NCI-H510A (cell line): ENCODE measurements at regions not wholly inside any gene's neighbourhood (a gene's known extent, or its start where the extent isn't known, plus 50 kb on each side); places are given as distances from the start of the nearest gene placed in this dataset.

Source experiments
- DNase-seq: peaks from one replicate; lab custom pipeline; 2025; lab: John Stamatoyannopoulos, UW

DNA sequence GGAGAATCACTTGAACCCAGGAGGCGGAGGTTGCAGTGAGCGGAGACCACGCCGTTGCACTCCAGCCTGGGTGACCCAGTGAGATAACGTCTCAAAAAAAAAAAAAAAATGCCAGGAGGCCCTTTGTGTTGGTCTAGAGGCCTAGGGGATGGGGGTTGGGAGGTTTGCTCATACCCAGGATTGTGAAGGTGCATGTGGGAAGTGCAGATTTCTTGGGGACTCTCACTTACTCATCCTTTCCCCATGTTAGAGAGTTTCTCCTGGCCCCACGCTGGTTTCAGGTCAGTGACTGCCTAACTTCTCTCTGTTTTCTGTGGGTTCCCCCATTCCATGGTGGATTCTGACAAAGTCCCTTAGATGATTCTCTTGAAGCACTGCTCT lies 471.5 kb upstream of the CNTNAP2 start:
- DNase-seq, result no peak

DNA sequence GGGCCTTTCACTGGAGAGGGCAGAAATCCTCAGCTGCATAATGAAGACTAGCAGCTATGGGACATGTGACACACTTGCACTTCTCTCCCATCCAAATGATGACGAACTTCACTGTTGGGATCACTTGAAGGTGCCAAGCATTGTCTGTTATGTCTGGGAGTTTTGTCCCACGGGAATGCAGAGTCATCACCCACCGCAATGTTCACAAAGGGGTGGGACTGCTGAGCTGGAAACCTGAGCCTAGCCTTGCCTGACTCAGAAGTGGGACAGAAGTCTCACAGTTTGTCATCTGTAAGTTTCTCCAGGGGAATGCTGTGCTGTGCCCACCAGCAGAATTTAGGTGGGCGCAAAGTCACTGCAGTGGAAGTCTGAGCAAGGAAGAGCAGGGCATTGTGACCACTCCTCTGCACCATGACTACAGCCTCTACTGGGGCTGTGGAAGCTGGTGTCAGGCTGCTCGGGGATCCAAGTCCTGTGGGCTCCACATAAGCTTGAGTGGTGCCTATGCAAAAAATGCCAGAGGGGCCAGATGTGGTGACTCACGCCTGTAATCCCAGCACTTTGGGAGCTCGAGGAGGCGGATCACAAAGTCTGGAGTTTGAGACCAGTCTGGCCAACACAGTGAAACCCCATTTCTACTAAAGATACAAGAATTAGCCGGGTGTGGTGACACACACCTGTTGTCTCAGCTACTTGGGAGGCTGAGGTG lies 472.0 kb upstream of the CNTNAP2 start:
- no peak for DNase-seq

DNA sequence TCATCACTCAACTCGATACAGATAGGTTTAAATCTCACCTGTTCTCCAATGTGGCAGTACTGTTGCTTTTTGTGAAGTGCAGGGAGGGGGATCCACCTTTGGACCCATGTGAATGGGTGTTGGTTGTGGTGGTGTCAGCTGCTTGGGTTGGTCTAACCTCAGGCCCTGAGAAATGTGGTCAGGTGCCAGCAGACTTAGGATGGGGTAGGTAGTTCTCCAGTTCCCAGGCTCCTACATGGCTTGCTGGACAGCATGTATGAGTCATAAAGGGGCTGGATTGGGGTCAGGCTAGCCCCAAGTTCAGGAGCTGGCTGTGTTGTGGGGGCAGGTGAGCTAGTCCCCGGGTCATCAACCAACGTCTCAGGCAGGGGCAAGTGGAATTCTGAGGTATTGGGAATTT lies 472.6 kb upstream of the CNTNAP2 start:
- no peak for DNase-seq

DNA sequence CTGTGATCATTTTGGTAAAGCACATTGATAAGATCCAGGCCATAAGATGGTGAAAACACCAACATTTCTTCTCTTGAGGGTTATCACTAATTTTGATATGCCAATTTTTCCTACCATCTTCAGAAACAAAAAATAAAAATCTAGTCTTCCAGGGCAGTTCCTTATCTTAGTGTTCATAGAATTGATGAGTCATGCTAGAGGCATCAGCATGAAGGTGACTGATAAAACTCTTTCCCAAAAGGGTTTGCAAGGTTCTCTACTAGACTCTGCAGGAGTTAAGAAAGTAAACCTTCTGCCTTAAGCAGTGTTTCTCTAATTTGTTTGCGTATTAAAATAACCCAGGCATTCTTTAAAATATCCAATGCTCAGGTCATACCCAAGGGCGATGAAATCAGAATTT lies 483.1 kb upstream of the CNTNAP2 start:
- no peak for DNase-seq

DNA sequence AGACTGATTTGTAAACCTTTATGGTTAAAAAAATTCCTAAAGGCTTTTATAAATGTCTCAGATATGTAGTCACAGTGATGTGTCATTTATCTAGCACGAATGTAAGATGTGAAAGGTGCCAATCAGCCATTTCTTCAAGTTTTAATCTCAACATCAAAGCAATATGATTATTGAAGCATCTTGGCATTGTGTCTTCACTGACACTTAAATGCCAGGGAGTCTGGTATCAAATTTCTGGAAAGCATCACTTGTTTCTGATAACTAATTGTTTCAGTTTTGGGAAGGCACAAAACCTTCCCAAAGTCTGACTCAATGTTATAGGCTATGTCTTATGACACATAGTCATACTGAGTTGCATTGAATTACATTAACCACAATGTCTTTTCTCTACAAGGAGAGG lies 492.0 kb upstream of the CNTNAP2 start:
- no peak for DNase-seq

DNA sequence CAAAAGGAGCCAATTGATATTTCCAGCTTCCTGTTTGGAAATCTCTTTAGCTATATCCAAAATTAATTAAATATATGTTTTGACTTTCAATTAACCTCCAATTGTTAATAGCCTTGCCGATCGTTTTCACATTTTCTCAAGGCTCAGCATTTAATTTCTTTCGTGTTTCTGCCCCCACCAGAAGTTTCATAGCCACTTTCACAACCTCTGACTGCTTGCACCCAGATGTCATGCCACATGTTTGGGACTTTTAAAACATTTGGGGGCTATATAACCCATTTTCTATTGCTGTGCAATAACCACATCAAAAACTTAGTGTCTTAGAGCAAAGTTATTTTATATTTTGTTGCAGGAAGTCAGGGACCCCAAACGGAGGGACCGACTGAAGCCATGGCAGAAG lies 510.6 kb upstream of the CNTNAP2 start:
- no peak for DNase-seq

DNA sequence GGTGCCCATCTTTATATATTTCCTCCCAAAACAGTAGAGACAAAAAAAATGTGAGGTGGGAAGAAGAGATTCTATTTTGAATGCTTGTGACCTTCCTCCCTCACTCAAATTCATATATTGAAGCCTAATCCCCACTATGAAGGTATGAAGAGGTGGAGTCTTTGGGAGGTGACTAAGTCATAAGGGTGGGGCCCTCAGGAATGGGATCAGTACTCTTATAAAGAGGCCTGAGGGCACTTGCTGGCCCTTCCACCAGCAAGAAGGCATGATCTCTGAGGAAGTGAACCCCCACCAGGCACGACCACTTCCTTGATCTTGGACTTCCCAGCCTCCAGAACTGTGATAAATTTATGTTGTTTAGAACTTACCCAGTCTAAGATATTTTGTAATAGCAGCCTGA lies 517.2 kb upstream of the CNTNAP2 start:
- DNase-seq, result no peak

DNA sequence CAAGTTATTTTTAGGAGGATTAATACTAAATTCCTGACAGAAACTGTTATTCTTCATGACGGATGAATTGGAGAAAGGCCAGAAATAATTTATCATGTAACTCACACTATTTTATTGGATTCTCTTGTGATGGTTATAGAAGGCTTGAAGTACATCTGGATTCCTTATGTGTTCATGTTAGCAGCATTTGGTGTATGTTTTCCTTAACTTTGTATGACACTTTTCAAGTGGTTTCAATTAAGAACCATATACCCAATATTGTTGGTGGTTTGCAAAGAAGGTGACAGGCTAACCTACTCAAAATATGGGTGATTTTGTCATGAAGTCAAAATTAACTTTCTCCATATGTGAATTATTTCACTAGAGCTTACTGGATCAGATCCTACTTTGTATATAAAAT lies 532.2 kb upstream of the CNTNAP2 start:
- DNase-seq, result no peak

DNA sequence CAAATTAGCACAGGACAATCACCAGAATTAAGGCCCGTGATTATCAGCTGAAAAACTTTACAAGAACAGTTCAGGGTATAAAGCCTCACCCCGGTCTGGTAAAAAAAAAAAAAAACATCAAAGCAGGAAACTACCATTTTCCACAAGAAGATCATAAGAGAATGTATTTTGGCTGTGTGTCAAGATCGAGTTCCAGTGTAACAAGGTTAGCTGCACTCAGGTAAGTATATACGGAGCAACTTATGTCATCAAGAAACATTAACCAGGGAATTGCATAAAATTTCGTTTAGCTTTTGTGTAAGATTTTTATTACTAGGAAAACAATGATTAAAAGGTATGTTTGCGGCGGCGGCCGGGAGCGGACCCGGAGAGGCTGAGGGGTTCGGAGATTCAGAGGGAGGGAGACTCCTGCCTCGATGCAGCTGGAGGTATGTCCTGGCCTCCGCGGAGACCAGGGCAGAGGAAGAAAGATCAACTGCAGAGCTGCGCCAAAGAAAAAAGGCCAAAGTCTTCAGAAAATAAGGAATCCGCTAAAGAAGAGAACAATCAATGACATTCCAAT lies 533.8 kb upstream of the CNTNAP2 start:
- DNase-seq, result no peak

DNA sequence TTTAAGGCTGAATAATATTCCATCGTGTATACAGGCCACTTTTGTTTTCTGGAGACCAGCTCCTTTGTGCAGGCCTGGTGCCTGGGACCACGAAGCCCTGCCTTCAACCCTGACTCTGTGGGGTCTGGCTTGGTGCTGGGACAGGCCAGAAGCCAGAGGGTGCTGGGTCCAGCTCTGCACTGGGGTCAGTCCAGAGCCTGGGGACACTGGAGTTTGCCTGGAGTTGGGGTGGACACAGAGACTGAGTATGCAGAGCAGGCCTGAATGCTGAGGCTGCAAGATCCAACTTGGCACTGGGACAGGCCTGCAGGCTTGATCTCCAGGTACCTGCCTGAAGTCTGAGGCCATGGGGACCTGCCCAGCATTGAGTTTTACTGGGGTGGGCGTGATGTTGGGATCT lies 558.8 kb upstream of the CNTNAP2 start:
- DNase-seq, result no peak

DNA sequence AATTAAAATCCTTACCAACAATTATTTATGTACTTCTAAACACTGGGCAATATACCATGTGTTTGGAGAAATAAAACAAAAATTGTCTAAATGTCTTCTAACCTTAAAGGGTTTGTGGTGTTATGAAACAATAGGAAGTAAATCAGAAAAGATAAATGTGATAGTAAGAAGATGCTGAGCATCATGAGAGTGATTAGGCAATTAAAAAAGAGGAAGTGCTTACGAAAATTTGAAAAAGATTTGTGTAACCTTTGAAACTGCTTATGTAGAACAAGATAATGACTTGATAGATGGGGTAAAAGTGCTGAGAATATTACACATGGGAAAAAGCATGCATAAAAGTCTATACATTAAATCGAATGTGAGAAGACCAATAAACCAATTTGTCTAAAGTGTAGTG lies 573.4 kb upstream of the CNTNAP2 start:
- DNase-seq, result no peak

DNA sequence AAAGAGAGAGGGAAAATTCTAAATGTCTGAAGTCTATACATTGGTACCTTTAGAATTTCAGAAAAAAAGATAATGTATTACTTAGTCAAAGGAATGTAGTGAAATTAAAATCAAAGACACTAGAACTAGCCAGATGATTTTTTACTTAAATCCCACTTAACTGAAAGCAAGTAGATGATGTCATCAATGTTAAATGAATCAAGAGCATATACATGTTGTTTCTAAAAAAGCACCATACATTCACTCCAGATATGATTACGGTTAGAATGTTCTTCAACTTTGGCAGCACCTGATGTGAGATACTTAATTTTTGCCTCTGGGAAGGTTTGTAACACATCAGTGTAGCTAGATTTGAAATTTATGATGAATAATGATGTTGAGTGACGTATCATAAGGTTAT lies 576.7 kb upstream of the CNTNAP2 start:
- DNase-seq, result no peak

DNA sequence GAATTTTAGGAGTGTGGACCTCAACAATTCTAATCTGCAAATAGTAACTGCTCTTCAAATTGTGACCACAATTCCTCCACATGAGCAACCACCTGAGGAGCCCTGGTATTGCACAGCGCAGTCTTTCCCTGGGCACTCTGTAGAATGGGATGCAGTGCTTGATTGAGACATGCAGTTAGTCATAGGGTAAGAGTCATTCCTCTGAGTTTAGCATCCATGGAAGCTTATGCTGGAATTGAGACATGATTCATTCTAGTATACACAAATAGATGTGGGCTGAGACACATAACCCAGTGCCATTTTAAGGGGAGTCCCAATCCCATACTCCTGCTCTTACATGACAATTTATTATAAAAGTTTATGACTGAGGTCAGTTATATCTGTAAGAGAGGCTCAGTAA lies 582.3 kb upstream of the CNTNAP2 start:
- DNase-seq, result no peak

DNA sequence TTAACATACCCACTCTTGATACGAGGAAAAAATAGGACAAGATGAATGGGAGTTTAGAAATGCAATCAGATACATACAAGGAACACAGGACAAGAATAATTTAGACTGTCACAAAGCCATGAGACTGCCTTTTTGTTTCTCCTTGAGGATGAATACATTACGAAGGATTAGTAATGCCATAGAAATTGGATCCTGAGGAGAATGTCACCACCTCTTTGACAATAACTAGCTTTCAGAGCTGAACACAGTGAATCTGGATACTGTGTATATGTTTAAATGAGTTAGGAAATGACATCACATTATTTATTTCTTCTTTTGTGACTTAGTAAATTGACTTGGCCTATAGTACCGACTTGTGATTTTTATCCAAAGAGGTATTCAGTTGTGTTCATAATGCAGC lies 596.3 kb upstream of the CNTNAP2 start:
- DNase-seq, result no peak

DNA sequence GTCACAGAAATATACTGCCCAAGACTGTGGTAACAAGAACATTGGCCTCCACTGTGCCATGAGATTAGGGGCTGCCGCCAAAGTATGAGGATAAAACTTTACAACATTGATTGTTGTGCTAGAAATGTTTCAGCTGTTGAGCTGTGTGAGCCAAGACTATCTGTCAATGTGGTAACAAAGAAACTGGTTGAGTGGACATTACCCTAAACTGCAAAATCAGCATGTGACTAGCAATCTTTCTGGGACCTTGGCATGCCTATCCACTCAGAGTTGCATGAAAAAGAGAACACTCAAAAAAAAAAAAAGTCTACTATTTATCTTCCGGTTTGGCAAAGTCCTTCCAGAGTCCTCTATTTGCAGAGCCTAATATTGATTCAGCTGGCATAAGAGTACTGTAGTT lies 605.6 kb upstream of the CNTNAP2 start:
- DNase-seq, result no peak

DNA sequence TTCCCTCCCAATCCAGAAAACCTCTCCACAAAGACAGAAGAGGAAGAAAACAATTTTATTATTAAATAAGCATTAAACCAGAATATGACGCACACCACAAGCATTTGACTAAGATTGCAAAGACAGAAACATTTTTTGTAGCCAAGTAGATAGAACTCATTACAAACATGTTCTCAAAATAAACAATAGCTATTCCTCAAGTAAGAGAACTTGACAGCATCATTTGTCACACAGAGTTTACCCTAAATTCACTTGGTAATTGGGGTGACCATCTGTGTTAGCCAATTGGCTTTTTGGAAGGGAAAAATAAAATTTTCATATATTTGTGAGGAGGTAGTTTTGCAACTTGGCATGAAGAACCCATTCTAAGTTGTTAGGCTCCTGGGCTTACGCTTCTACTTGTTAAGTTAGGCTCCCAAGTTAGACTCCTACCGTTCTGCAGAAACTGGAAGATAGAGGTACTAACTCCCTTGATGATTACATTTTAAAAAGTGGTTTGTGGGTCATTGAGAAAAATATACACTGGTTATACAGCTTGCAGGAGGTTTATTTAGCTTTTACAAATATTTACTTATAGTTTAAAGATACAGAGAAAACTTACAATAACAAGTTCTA lies 618.6 kb upstream of the CNTNAP2 start:
- DNase-seq, result no peak

DNA sequence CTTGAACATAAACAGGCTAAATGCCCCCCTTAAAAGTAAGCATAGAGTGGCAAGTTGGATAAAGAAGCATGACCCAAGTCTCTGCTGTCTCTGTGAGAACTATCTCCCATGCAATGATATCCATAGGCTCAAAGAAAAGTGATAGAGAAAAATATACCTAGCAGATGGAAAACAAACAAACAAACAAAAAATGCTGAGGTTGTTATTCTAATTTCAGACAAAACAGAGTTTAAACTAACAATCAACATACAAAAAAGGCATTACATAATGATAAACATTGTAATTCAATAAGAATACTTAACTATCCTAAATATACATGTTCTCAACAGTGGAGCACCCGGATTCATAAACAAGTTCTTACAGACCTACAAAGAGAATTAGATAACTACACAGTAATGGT lies 626.2 kb upstream of the CNTNAP2 start:
- no peak for DNase-seq

DNA sequence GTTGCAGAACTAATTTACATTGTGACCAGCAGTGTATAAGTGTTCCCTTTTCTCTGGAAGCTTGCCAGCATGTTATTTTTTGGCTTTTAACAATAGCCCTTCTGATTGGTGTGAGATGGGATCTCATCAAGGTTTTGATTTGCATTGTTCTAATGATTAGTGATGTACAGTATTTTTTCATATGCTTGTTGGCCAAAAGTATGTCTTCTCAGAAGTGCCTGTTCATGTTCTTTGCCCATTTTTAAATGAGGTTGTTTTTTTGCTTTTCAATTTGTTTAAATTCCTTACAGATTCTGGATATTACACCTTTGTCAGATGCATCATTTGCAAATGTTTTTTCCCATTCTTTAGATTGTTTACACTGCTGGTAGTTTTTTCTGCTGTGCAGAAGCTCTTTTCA lies 627.0 kb upstream of the CNTNAP2 start:
- no peak for DNase-seq

DNA sequence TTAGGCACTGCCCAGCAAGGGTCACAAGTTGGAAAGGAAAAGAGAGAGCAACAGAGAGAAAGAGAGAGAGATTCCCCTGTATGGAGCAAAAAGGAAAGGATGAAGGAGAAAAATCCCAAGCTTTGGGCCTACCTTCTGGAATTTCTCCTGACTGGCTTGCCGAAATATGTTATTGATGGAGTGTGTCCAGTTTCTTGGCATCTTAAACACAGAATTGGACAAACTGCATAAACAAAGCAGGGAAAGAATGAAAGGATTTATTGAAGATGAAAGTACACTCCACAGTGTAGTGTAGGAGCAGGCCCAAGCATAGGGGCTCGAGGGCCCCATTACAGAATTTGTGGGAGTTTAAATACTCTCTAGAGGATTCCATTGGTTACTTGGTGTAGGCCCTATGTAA lies 627.8 kb upstream of the CNTNAP2 start:
- DNase-seq, result no peak

DNA sequence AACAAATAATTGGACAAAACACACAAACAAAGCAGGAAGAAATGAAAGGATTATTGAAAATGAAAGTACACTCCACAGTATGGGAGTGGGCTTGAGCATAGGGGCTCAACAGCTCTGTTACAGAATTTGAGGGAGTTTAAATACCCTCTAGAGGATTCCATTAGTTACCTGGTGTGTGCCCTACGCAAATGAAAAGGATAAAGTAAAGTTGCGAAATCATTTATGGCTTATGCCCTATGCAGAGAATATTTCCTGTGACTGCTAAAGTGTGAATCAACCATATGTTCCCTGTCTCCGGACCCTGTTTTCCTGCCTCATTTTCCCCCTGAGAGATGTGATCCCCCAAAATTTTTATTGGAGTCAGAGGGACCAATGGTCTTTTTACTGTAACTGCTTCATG lies 634.6 kb upstream of the CNTNAP2 start:
- DNase-seq, result no peak

DNA sequence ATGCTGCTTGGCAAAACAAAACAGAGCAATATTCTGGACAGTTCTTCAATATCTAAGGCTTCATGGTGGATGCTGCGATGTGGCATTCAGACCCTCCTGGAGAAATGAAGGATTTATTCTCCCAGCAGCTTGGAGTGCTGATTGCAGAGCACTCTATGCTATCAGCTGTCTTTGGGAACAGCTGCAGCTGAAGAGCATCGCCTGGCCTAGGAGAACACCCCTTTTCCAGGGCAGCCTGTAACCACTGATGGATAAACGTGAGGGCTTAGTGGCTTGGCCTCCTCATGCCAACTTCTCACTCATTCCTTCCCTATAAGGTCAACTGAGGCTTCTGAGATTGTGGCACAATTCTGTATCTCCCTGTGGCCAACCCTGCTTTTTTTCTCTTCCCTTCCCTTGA lies 638.1 kb upstream of the CNTNAP2 start:
- DNase-seq, result no peak

DNA sequence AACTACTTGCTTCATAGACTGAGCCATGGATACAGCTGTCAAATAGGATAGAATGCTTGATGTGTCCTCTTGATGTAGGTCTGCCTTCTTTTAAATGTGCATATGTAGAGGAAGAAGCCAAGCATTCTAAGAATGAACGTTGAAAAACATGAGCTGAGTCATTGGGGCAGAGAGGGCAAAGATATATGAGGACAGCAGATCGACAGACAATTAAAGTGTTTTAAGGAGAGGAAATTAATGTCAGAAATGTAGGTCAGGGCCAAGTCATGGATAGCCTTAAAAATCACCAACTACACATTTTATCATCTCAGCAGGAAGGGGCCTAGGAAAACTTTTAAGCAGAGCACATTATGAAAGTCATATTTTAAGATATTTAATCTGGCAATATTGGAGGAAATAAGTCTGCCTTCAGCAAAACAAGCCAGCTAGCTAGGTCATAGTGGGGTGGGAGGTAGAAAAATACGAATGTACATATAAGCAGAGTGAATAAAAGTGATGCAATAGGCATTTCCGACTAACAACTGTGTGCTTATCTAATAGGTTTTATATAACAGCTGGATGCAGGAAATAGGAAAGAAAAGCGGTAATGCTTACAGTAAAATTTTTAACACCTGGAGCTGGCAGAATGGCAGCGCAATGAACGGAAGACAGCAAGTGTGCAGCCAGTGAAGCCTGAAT lies 638.3 kb upstream of the TPK1 start:
- no peak for DNase-seq

DNA sequence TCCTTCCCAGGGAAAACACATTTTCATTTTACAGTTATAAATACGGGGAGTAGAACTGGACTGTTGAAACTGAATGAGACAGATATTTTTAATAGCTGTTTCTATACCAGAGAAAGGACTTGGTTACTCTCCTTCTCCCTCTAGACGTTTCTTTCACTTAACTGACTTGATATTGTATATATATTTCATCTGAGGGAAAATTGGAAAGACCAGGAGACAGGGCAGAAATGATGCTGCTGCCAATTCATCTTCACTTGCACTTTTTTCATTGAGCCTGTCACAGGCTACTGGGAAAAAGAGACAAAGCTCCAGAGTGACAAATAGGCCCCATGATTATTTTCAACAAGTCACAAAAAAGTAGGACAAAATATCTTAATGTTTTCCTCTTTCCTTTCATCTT lies 636.0 kb upstream of the TPK1 start:
- no peak for DNase-seq
